GM06990 (cell line): ENCODE measurements at regions not wholly inside any gene's neighbourhood (a gene's known extent, or its start where the extent isn't known, plus 50 kb on each side); places are given as distances from the start of the nearest gene placed in this dataset.

Experiments
- DNase-seq: peaks from one replicate; pipeline ENCODE4 v3.0.0-alpha.2; 2011; ENCODE audit not compliant: insufficient read length; ENCODE audit errors: extremely low read depth
- H3K27me3 ChIP-seq: replicated peaks from 2 replicates; pipeline ENCODE4 v1.6.0; 2011; ENCODE audit warnings: low read length; ENCODE audit not compliant: control insufficient read depth, insufficient read depth
- H3K36me3 ChIP-seq: 2 replicates; pipeline ENCODE4 v1.5.1; 2011; ENCODE audit warnings: low read length; ENCODE audit not compliant: control insufficient read depth, insufficient read depth
- H3K4me3 ChIP-seq: replicated peaks from 2 replicates; pipeline ENCODE4 v1.5.1; 2011; ENCODE audit warnings: low read depth, mild to moderate bottlenecking, control low read depth, low read length
- CTCF ChIP-seq: IDR thresholded peaks from 2 replicates; pipeline ENCODE4 v1.5.1; 2011; ENCODE audit warnings: low read length, control low read depth, mild to moderate bottlenecking, inconsistent platforms; ENCODE audit not compliant: insufficient read depth, poor library complexity, severe bottlenecking

- peak; percentile 32 for DNase-seq
- Histone ChIP-seq H3K27me3 (no peaks in the 10 kb centered on the region; the same call in 1 of the 2 replicates), H3K4me3 (no peak overlapping the region), H3K36me3 (no peaks in the 10 kb centered on the region)
- TF ChIP-seq CTCF: no peak
These were observed 94.2 kb downstream of the OLIG3 start for GRCh38 chr6:137399881-137400443.

- TF ChIP-seq CTCF: no peak
- Histone ChIP-seq H3K4me3 (no peak overlapping the region), H3K27me3 (no peaks in the 10 kb centered on the region), H3K36me3 (no peaks in the 10 kb centered on the region)
- no peak for DNase-seq
These were observed 98.9 kb downstream of the OLIG3 start for GRCh38 chr6:137395316-137395715.

GRCh38 chr6:137391061-137391814, 103.0 kb downstream of the OLIG3 start:
- Histone ChIP-seq H3K27me3 (no peaks in the 10 kb centered on the region), H3K36me3 (no peaks in the 10 kb centered on the region), H3K4me3 (no peak overlapping the region)
- TF ChIP-seq CTCF: no peak
- no peak for DNase-seq

- no peaks in the 10 kb centered on the region for H3K36me3 ChIP-seq
- no peak overlapping the region for H3K4me3 ChIP-seq
- TF ChIP-seq CTCF: no peak
- DNase-seq: no peak
- H3K27me3 ChIP-seq: no peaks in the 10 kb centered on the region
These were observed 103.9 kb downstream of the OLIG3 start for GRCh38 chr6:137390334-137390733.

GRCh38 chr6:137389150-137389704, 105.0 kb downstream of the OLIG3 start:
- no peaks in the 10 kb centered on the region for H3K36me3 ChIP-seq
- H3K4me3 ChIP-seq: no peak overlapping the region
- no peaks in the 10 kb centered on the region for H3K27me3 ChIP-seq
- TF ChIP-seq CTCF: no peak
- DNase-seq: peak; percentile 35
